GM18499 (cell line): ENCODE measurements at regions not wholly inside any gene's neighbourhood (a gene's known extent, or its start where the extent isn't known, plus 50 kb on each side); places are given as distances from the start of the nearest gene placed in this dataset.

Source experiments
- ATAC-seq: cut with Tn5 transposase; IDR thresholded peaks from one replicate; pipeline ENCODE4 v1.9.1; 2021; ENCODE audit warnings: moderate number of reproducible peaks; ENCODE audit not compliant: insufficient read depth, unreplicated experiment

- ATAC-seq, result no peak
Measured at GRCh38 chr1:58991305-58991704, 207.5 kb upstream of the JUN start.

DNA sequence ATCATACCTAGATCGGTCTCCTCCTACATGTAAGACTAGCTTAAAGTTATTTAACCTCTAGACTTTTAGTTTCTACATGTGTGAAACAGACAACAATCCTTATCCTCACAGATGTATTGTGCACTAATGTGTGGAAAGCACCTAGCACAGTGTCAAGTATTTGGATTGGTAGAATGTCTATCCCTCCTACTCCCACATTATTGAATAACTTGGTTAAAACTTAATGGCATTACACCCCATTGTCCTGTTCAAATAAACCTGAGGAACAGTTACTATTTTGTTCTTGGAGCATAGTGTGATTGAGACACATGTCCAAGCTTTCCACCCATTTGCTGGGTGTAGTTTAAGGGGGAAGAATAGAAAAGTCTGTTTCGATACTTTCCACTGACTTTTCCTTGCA, 208.8 kb upstream of the JUN start:
- ATAC-seq, result no peak

GRCh38 chr1:58993403-58993802, 209.6 kb upstream of the JUN start:
- ATAC-seq, result no peak

DNA sequence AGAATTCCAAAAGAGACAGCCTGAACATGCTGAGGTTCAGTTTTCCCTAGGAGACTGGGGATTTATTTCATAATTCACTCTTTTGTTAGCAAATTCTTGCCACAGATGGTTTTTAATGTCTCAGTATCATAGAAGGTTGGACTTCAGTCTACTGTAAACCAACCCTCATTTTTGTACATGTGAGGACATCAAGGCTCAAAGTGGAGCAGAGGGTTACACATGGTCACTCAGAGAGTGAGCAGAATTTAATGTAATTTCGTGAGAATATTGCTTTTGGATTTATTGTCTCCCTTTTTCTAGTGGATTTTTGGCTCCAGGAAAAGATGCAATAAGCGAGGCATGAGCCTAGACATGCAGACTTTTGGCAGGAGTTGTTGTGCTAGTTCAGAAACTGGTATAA, 210.8 kb upstream of the JUN start:
- ATAC-seq, result no peak

- ATAC-seq, result no peak
Measured at GRCh38 chr1:58996341-58997059, 212.7 kb upstream of the JUN start.

- ATAC-seq, result no peak
Measured at GRCh38 chr1:58997060-58997411, 213.2 kb upstream of the JUN start.

GRCh38 chr1:58997637-58998036, 213.8 kb upstream of the JUN start:
- no peak for ATAC-seq

- no peak for ATAC-seq
Measured at GRCh38 chr1:58999676-59000075, 215.8 kb upstream of the JUN start.

GRCh38 chr1:59004755-59005154, 220.9 kb upstream of the JUN start:
- no peak for ATAC-seq

GRCh38 chr1:59005491-59006288, 221.8 kb upstream of the JUN start:
- no peak for ATAC-seq

- no peak for ATAC-seq
Measured at GRCh38 chr1:59006289-59006658, 222.4 kb upstream of the JUN start.

DNA sequence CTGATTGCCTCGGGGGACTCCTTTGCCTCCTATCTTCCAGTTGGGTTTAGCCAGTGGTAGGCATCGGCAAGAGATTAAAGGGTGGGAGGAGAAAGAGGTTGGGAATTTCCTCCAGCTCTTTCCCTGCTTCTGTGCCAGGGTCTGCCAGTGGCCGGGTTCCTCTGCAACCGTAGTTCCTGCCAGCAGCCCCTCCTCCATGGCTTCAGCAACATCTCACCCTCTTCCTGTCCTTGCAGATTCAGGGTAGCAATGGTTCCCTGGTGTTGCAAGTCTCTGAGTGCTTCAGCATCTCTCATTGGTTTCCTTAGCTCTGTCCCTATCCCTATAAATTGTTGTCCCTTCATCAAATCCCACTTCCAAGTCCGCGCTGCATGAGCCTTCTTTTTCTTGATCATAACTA, 223.1 kb upstream of the JUN start:
- no peak for ATAC-seq

GRCh38 chr1:59007429-59007819, 223.6 kb upstream of the JUN start:
- no peak for ATAC-seq

GRCh38 chr1:59007820-59008598, 224.2 kb upstream of the JUN start:
- no peak for ATAC-seq

DNA sequence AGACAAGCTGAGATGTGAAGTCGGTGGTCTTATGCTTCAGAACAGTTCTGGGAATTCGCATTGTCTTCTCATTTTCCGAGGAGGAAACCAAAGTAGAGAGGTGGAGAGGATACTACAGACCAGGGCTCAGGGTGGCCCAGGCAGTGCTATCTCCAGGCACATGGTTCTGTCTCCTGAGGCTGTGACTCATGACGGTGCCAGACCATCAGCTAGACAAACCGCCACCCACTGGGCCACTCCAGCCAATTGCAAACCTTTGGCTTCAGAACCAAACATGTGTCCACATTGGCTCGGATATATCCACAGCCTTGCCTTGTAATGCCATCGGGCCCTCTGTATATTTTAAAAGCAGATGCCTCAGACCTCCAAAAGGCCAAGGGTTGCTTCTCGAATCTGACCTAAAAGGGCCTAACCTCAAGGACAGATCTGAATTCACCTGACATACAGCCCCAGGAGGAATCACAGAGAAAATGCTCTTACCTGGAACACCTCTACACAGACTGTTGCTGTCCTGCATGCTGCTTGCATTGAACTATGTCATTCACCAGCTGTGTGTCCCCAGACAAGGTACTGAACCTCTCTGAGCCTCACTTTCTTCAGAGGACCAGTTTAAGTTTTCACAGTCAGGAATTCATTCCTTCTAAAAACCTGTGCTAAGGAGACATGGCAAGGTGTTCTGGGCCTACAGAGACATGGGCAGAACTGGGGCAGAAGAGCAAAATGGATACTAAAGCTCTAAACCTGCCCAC, 224.9 kb upstream of the JUN start:
- ATAC-seq, result no peak

DNA sequence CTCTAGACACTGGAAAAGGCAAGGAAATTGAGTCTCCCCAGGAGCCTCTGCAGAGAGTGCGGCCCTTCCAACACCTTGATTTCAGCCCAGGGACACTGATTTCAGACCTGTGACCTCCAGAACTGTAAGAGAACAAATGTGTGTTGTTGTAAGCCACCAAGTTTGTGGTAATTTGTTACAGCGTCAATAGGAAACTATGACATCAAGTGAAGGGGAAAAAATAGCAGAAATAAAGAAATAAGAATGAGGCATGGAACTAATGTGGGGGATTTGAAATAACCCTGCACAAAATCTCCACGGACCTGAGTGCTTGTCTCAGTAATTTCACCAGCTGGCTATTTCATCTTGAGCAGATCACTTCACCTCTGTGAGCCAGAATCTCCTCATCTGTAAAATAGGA, 227.8 kb upstream of the JUN start:
- no peak for ATAC-seq

GRCh38 chr1:59012378-59012777, 228.5 kb upstream of the JUN start:
- ATAC-seq, result no peak

DNA sequence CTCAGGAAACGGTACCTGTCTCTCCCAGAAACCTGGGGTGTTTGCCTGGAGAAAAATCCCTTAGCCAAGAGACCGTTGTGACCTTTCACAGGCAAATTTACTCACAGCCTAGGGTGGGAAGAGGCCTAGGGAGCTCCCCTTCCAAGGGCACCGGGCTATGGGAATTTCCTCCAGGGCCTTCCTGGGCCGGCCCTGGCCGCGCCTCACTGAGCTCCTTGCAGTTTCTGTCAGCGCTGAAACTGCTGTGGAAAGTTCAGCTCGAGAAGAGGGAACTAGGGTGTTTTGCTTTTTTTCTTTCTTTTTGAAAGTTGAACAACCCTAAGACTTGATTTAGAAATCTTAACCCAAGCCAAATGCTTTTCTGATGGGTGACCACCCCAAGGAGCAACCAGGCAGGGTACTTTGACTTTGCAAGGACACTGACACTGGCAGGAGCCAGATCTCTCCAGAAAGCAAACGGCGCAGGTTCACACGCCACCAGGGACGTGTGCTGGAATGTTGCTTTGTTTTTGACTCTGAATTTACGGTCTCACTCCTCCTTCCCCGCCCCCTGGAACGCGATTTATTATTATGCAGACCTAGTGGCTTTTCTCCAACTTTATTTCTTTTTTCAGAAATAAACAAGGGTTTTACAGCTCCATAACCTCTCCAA, 229.6 kb upstream of the JUN start:
- peak; percentile 44 for ATAC-seq

GRCh38 chr1:59013928-59014279, 230.1 kb upstream of the JUN start:
- ATAC-seq, result no peak

- ATAC-seq, result no peak
Measured at GRCh38 chr1:59014827-59015226, 231.0 kb upstream of the JUN start.
